ENCODE measurements at regions not wholly inside any gene's neighbourhood (a gene's known extent, or its start where the extent isn't known, plus 50 kb on each side); places are given as distances from the start of the nearest gene placed in this dataset.

DNA sequence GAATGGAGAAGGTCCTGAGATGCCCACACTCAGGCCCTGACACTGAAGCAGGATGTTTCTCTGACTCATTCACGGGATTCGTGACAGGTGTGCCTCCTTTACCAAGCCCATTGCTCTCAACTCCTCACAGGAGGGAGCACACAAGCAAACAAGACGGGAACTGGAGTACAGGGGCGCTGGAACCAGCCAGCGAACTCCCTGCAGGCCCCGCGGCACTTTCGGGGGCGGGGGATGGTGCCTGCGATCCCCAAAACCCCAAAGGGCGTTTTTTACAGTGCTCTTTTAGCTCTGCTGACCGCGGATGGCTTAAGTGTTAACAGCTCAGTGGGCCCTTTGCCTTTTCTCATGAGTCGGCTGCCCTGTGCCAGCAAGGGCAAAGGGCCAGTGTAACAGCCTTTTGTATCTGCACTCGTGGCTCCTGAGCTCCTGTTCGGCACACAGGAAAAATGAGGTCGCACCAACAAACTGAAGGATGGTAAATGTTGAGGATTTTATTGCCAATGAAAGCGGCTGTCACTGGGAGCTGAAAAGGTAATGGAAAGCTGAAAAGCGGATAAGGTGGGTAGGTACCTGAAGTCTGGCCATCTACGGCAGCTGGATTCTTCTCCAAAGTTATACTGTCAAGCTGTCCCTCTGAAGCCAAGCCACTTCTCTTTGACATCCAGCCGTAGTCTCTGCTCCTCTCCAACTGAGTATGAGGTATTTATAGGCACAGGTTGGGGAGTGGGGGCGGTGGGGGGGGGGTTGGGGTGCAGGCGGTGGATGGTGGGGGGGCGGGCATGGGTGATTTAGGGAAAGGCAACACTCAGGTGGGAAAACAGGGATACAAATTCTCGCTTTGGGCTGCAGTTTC lies 65.0 kb upstream of the TRPC4 start:
- H3K4me3 ChIP-seq (ENCODE audit: low read depth, low read length), result no peak overlapping the region
- TF ChIP-seq, protein P1, sequence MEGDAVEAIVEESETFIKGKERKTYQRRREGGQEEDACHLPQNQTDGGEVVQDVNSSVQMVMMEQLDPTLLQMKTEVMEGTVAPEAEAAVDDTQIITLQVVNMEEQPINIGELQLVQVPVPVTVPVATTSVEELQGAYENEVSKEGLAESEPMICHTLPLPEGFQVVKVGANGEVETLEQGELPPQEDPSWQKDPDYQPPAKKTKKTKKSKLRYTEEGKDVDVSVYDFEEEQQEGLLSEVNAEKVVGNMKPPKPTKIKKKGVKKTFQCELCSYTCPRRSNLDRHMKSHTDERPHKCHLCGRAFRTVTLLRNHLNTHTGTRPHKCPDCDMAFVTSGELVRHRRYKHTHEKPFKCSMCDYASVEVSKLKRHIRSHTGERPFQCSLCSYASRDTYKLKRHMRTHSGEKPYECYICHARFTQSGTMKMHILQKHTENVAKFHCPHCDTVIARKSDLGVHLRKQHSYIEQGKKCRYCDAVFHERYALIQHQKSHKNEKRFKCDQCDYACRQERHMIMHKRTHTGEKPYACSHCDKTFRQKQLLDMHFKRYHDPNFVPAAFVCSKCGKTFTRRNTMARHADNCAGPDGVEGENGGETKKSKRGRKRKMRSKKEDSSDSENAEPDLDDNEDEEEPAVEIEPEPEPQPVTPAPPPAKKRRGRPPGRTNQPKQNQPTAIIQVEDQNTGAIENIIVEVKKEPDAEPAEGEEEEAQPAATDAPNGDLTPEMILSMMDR (IDR thresholded peaks at IDR 0.05; ENCODE audit: insufficient read depth, low read length), result no peak
- no peak for DNase-seq (ENCODE audit: low read depth)

DNA sequence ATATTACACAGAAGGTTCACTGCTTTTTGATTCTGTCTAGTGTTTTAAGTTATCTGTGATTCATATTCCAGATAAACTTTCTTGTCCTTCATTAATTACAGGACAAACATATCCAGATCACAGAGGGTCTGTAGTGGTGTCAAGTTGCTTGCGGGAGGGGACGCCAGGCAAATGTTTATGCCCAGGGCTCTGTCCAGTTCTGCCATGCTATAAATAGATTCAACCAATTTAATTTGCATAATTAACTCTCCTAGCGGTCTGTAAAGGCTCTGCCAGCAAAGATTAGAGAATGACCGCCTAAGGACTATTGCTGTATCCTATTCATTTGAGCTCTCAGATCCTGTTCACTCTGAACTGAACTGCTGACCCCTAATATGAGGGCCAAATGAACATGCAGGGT lies 59.7 kb upstream of the TRPC4 start:
- TF ChIP-seq, protein P1 (IDR thresholded peaks at IDR 0.05; ENCODE audit: insufficient read depth, low read length), result no peak
- no peak for DNase-seq (ENCODE audit: low read depth)
- no peak overlapping the region for H3K4me3 ChIP-seq (ENCODE audit: low read depth, low read length)

DNA sequence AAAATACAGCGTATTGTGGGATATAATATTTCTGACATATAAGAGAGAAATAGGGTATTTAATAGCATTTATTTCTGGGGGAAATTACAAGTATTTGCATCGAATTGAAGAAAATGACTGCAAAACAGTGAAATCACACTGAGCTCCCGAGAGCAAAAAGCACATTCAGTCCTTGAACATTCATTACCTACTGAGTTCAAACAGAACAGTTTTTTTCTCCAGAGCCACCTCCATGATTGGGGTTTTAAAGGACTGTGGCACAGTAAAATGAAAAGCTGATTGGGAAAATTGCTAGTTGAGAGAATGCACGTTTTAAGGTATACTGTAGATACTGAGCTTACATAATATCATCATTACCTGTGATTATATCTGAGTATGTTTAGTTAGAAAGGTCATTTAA lies 58.0 kb upstream of the TRPC4 start:
- no peak overlapping the region for H3K4me3 ChIP-seq (ENCODE audit: low read depth, low read length)
- TF ChIP-seq, protein P1 (IDR thresholded peaks at IDR 0.05; ENCODE audit: insufficient read depth, low read length), result no peak

DNA sequence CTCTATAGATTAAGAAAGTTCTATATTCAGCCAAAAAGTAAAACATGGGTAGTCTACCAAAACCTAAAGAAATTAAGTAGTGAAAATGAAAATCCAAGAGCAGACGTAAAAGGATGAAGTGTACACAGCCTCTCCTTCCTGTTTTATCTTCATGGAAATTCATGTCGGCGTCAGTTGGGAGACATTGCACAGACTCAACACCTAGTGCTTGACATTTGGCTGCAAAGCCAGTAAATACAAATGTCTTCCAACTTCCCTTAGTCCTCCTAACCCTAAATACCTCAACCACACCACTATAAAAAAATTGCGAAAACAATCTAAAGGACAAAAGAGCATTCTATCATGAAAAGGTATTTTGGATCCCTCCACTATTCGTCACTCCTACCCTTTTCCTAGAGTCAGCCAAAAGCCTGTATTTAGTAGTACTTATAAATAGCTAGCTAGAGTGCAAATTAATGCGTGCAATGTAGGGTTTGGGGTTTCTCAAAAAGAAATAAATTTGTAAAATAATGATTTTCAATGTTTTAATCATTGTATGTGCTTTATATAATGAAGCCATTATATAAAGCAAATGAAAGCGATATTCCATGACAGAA lies 56.4 kb upstream of the TRPC4 start:
- no peak for DNase-seq (ENCODE audit: low read depth)

More for the DNA sequence above, 58.0 kb upstream of the TRPC4 start:
- DNase-seq (ENCODE audit: low read depth), result no peak

DNA sequence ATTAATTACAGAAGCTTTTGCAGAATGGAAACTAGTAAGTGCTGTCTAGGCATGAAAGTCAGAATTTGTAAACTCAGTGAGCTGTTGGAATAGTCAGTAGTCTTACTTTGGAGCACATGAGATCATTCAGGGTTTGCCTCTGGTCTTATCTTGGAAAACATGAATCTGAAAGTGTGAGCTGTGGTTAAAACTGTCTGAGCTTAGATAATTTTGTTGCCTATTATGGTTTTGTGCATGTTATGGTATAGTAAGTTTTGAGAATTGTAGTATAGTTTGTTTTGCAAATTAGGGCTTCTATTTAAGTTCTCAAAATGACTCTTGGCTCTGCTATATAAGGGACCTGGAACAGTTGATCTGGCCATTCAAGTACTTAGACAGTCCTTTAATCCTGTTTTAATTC lies 53.7 kb upstream of the TRPC4 start:
- DNase-seq (ENCODE audit: low read depth), result no peak
- TF ChIP-seq, protein P1 (IDR thresholded peaks at IDR 0.05; ENCODE audit: insufficient read depth, low read length), result no peak
- H3K4me3 ChIP-seq (ENCODE audit: low read depth, low read length), result no peak overlapping the region

More for the DNA sequence above, 56.4 kb upstream of the TRPC4 start:
- no peak overlapping the region for H3K4me3 ChIP-seq (ENCODE audit: low read depth, low read length)
- TF ChIP-seq, protein P1 (IDR thresholded peaks at IDR 0.05; ENCODE audit: insufficient read depth, low read length), result no peak

DNA sequence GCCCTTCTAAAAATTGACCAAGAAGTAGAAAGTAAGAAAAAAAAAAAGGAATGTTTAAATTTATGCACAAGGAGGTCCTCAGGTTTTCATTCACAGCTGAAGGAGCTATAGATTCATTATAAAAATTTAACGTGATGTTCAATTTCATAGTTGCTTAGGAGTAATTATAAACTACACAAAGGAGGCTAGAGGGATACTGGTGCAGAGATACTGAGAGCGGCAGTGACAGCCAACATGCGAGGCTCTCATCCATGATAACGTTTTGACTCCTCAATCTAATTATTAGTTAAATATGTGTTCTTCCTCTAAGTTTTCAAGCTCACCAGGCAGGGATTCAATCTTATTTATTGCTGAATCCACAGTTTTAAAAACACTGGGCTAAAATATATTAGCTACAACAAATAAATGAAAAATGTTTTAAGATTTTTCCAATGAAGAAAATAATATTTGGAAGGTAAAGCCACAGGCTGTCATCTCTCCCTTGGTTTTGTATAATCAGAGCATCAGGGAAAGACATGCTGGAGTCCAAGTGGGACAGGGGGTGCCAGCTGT lies 49.8 kb upstream of the TRPC4 start:
- peak overlapping the region; percentile 6 for H3K4me3 ChIP-seq (ENCODE audit: low read depth, low read length)
- TF ChIP-seq, protein P1 (IDR thresholded peaks at IDR 0.05; ENCODE audit: insufficient read depth, low read length), result no peak
- no peak for DNase-seq (ENCODE audit: low read depth)

Measured in fibroblast of the aortic adventitia (primary cell).